NCI-H146 treated with DMSO at 0.1 percent for 48 hours (cell line): ENCODE measurements at regions not wholly inside any gene's neighbourhood (a gene's known extent, or its start where the extent isn't known, plus 50 kb on each side); places are given as distances from the start of the nearest gene placed in this dataset.
A peak's percentile ranks its signal among the peaks of the same experiment; 100 is the strongest.

Experiments
- DNase-seq: peaks from one replicate; lab custom pipeline; 2025; ENCODE audit not compliant: unreplicated experiment; lab: John Stamatoyannopoulos, UW

GRCh38 chr4:165610679-165611437, 232.1 kb downstream of the CPE start:
- DNase-seq, result no peak

GRCh38 chr4:165612936-165613335, 234.1 kb downstream of the CPE start:
- no peak for DNase-seq

GRCh38 chr4:165613581-165613980, 234.8 kb downstream of the CPE start:
- DNase-seq, result no peak

GRCh38 chr4:165620913-165621312, 242.1 kb downstream of the CPE start:
- DNase-seq, result no peak

GRCh38 chr4:165621983-165622382, 243.2 kb downstream of the CPE start:
- DNase-seq, result no peak

GRCh38 chr4:165625281-165625680, 246.5 kb downstream of the CPE start:
- no peak for DNase-seq

- no peak for DNase-seq
Observed at GRCh38 chr4:165626316-165626715, 246.7 kb upstream of the TLL1 start.

GRCh38 chr4:165627128-165627527, 245.9 kb upstream of the TLL1 start:
- no peak for DNase-seq

GRCh38 chr4:165627548-165627947, 245.5 kb upstream of the TLL1 start:
- DNase-seq, result no peak

GRCh38 chr4:165628572-165628971, 244.5 kb upstream of the TLL1 start:
- no peak for DNase-seq

GRCh38 chr4:165630671-165631070, 242.4 kb upstream of the TLL1 start:
- no peak for DNase-seq

- no peak for DNase-seq
Observed at GRCh38 chr4:165631208-165631894, 241.7 kb upstream of the TLL1 start.

GRCh38 chr4:165631912-165632311, 241.1 kb upstream of the TLL1 start:
- DNase-seq, result peak; percentile 78

- peak; percentile 2 for DNase-seq
Observed at GRCh38 chr4:165634766-165635165, 238.3 kb upstream of the TLL1 start.

- peak; percentile 56 for DNase-seq
Observed at GRCh38 chr4:165635381-165635780, 237.7 kb upstream of the TLL1 start.

- peak; percentile 56 for DNase-seq
Observed at GRCh38 chr4:165635951-165636350, 237.1 kb upstream of the TLL1 start.

GRCh38 chr4:165651901-165652300, 221.1 kb upstream of the TLL1 start:
- DNase-seq, result no peak

GRCh38 chr4:165654556-165654955, 218.5 kb upstream of the TLL1 start:
- DNase-seq, result no peak

GRCh38 chr4:165656399-165656798, 216.6 kb upstream of the TLL1 start:
- no peak for DNase-seq

GRCh38 chr4:165656829-165657490, 216.1 kb upstream of the TLL1 start:
- DNase-seq, result no peak

GRCh38 chr4:165662341-165662740, 210.7 kb upstream of the TLL1 start:
- no peak for DNase-seq

GRCh38 chr4:165663411-165663810, 209.6 kb upstream of the TLL1 start:
- DNase-seq, result no peak
